GM21515 (cell line): ENCODE measurements at regions not wholly inside any gene's neighbourhood (a gene's known extent, or its start where the extent isn't known, plus 50 kb on each side); places are given as distances from the start of the nearest gene placed in this dataset.
"Not testable (repeated sequence)": the region's sequence is repeated elsewhere in the genome, so short reads cannot be mapped to it uniquely, and the experiment has no call there.

ENCODE experiments used
- ATAC-seq: cut with Tn5 transposase; IDR thresholded peaks from one replicate; pipeline ENCODE4 v1.9.1; 2021; ENCODE audit not compliant: unreplicated experiment

- ATAC-seq, result not testable (repeated sequence)
These were observed 194.6 kb downstream of the BCL2L11 start for GRCh38 chr2:111315188-111315917.

DNA sequence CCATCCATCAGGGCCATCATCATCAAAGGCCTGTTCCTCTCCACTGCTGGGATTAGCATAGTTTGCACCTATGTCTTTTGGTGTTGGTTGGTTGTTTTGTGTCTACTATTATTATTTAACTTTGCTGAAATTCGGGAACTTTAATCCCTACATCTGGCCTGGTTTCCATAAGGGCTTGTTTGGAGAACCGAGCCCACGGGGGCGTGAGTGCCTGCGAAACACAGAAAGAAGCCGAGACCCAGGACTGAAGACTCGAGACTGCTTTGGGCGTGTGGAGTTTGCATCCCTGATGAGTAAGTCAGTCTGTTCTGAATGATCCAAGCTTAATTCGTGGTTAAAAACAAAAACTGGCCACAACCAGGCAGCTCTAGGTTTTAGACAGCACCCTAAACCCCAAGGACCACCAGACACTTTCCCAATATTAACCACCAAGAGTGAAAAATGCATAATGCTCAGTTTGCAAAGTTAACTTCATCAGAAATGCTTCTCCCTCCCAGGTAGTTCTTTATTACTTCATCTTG, 195.6 kb downstream of the BCL2L11 start:
- ATAC-seq, result not testable (repeated sequence)

- ATAC-seq, result not testable (repeated sequence)
These were observed 196.3 kb downstream of the BCL2L11 start for GRCh38 chr2:111316881-111317549.

GRCh38 chr2:111319552-111319951, 198.8 kb downstream of the BCL2L11 start:
- not testable (repeated sequence) for ATAC-seq

DNA sequence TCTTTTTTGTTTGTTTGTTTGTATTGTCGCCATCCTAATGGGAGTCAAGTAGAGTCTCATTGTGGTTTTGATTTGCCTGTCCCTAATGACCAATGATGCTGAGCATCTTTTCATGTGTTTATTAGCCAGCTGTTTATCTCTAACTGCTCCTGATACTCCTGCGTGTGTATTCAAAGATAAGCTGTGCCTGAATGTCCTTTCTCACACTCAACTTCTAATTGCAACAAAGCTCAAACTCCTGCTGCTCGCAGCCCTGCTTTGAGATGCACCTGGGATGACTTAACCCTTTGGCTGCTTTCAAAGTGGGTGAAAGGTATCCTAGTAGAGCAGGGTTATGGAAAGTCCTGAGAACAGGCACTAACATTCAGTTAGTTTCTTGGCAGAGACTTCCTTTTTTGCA, 199.6 kb downstream of the BCL2L11 start:
- ATAC-seq, result not testable (repeated sequence)

- not testable (repeated sequence) for ATAC-seq
These were observed 200.3 kb downstream of the BCL2L11 start for GRCh38 chr2:111320965-111321364.

GRCh38 chr2:111323384-111323783, 202.7 kb downstream of the BCL2L11 start:
- not testable (repeated sequence) for ATAC-seq

DNA sequence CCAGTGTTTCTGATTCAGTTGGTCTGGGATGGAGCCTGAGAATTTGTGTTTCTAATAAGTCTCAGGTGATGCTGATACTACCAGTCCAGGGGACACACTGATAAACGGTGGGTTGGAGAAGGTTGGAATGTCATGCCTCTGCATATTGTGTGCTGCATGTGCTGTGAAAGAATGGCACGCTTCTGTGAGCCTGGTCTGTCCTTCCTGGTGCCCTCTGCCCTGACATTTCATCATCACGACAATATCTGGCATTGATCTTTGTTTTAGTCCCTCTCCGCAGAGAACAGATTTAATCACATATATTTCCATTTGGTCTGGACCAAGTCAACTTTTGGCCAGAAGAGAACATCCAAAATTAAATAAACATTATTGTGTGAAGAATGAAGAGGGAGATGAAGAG, 207.0 kb downstream of the BCL2L11 start:
- not testable (repeated sequence) for ATAC-seq

DNA sequence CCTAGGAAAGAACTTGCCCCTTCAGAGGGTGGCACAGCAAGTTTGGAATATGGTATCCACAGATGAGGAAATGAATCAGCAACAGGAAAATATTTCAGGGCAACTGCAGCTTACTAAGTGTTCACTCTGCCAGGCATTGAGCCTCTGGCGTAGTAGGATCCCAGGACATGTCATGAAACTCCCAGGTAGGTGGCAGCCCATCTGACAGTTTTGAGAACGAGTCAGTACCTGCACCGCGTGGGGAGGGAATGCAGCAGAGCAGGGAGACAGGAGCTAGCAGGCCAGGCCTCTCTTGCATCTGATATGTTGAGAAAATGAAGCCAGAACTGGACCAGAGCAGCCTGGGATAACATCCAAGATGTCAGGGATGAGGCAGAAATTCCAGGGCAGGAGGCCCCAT, 208.6 kb downstream of the BCL2L11 start:
- not testable (repeated sequence) for ATAC-seq

DNA sequence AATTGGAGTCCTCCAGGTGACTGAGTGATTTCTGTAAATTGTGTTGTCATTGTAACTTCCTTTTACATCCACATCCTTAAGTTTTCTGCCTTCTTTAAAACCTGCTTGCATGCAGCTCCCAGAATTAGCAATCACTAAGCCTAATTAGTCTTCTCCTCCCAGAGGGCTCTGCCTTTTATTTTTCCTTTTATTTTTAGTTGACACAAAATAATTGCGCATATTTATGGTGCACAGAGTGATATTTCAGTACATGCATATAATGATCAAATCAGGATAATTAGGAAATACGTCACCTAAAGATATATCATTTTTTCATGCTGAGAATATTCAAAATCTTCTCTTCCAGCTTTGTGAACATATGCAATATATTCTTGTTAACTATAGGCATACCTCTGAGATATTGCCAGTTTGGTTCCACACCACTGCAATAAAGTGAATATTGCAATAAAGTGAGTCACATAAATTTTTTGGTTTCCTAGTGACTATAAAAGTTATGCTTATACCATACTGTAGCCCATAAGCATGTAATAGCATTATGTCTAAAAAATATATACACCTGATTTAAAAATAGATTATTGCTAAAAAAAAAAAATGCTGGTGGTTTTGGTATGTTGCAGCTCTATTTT, 210.5 kb downstream of the BCL2L11 start:
- not testable (repeated sequence) for ATAC-seq

DNA sequence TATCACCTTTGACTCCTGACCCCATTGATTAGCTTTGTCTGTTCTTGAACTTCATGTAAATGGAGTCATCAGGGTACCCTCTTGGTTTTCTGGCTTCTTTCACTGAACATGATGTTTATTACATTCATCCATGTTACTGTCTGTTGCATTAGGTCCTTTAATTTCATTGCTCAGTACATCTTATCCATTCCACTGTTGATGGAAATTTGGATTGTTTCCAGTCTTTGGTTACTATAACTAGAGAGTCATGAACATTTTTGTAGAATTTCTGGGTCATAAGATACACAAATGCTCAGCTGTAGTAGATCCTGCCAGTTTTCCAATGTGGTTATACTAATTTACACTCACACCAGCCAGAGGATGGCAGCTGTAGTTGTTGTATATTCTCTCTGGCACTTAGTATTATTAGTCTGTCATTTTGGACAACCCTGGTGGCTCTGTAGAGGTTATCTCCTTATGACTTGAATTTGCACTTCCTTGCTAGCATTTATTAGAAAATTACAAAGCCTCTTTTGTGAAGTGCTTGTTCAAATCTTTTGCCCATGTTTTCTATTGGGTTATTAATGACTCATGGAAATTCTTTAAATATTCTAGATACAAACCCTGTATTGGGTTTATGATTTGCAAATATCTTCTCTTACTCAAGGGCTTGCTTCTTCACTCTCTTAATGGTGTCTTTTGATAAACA, 214.7 kb downstream of the BCL2L11 start:
- not testable (repeated sequence) for ATAC-seq

GRCh38 chr2:111338474-111338873, 217.8 kb downstream of the BCL2L11 start:
- ATAC-seq, result not testable (repeated sequence)

GRCh38 chr2:111339476-111339875, 218.8 kb downstream of the BCL2L11 start:
- not testable (repeated sequence) for ATAC-seq

GRCh38 chr2:111344590-111344989, 223.9 kb downstream of the BCL2L11 start:
- ATAC-seq, result not testable (repeated sequence)

- not testable (repeated sequence) for ATAC-seq
These were observed 224.7 kb downstream of the BCL2L11 start for GRCh38 chr2:111345439-111345838.

DNA sequence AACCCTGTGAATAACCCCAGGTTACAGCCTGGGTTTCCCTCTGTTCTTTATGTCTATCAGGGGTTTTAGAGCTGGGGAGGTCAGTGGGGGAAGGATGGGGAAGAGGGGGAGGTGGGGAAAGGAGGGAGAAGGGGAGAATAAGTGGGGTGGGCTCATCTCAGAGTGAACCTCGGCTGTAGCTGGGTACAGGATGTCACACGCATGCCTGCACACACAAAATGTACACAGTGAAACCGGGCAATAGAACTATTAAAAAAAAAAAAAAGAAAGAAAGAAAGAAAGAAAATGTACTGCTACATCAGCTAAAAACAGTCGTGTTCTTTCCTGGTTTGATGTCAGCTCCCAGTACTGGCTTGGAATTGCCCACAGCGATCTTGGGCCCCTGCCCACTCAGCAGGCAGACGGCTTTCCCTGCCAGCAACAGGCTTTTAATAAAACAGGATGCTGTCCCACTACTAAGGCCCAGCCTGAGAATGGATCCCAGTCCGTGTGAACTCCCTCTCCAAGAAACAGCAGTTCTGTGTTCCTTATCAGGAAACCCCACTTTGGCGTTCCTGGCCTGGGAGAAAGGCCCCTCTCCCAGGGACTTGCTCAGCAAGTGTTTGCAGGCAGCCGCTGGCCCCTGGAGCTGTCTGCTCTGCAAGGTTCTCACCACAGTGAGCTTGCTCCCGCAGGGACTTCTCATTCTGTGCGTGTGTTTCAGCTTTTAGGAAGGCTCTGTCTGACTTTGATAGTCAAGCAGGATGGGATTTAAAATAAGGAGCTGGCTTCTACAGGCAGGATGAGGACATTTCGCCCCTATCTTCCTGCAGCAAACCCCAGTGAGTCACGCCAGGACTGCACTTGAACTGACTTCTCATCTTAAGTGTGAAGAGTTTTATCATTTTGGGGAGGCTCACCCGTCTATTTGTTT, 225.6 kb downstream of the BCL2L11 start:
- ATAC-seq, result not testable (repeated sequence)

DNA sequence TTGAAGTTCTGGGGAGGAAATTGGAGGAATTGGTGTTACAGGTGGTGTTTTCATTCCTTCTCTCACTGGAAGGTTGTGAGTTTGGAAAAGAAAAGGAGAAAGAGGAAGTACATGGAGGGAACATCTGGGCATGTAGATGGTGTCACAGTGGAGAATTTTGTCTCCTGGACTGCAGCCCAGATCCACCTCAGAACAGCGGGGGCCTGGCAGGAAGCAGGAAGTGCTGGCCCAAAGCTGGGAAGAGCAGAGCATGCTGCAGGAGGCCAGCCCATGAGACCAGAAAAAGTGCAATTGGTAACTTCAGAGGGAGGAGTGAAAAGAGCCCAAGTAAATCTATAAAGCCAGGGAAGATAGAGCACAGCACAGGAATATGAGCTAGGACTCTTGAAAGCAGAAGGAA, 227.0 kb downstream of the BCL2L11 start:
- not testable (repeated sequence) for ATAC-seq

DNA sequence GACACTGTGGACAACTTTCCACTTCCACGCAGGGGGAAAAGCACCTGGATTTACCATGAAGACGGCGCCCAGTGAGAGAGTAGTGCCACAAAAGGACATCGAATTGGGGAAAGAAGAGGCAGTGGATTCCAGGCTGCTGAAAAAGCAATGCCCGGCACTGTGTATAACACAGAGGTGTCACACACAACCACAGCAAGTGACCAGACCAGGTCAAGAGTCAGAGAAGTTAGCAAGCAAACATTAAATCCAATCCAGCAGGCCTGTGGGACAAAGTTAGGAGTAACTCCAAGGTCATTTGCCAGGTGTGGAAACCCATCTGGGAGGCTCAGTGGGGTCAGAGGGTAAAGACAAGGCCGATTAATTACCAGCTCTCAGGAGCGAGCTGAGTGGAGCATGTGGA, 227.6 kb downstream of the BCL2L11 start:
- not testable (repeated sequence) for ATAC-seq

DNA sequence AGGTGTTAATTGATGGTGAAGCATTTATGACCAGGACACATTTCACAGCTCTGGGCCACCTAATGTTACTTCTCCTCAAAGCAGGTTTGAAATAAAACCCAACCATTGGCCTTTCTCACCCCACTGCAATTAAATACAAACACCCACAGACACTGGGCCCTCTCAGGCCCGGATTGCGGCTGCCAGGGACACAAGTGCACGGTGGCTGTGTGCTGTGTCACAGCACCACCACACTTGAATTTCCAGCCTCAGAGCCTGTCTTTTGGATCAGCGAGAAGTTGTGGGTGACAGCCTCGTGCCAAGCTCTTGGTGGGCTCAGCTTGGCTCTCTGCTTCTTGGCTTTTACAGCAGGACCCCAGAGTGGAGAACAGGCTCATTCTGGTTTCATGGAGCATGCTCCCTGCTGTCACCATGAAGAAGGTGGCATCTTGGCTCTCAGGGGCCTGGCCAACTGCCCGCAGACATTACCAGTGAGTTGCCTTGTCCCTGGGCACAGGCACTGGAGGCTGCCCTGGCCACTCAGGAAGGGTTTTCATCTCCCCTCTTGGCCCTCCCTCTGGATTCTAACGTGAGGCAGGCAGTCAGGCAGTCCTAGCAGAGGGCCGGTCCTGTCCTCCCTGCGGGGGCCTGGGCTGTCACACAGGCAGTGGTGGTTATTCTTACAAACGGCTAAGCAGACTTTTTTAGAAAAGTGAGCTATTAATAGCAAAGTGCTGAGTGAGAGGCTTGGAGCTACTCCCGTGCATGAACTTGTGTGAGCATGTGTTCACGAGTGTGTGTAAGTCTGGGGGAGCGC, 234.5 kb downstream of the BCL2L11 start:
- ATAC-seq, result not testable (repeated sequence)
